Putamen (tissue), 1 donor: ENCODE measurements at regions not wholly inside any gene's neighbourhood (a gene's known extent, or its start where the extent isn't known, plus 50 kb on each side); places are given as distances from the start of the nearest gene placed in this dataset.
"Not testable (repeated sequence)": the region's sequence is repeated elsewhere in the genome, so short reads cannot be mapped to it uniquely, and the experiment has no call there.

ENCODE experiments used
- DNase-seq: peaks from one replicate; pipeline ENCODE4 v3.0.0-alpha.2; 2016; ENCODE audit warnings: low spot score

GRCh38 chr7:65145710-65146109, 139.2 kb upstream of the ERV3-1 start:
- not testable (repeated sequence) for DNase-seq

- DNase-seq: not testable (repeated sequence)
Observed at GRCh38 chr7:65145008-65145407, 138.5 kb upstream of the ERV3-1 start.

- DNase-seq: not testable (repeated sequence)
Observed at GRCh38 chr7:65144557-65144956, 138.1 kb upstream of the ERV3-1 start.

GRCh38 chr7:65144119-65144518, 137.6 kb upstream of the ERV3-1 start:
- DNase-seq: not testable (repeated sequence)

- DNase-seq: not testable (repeated sequence)
Observed at GRCh38 chr7:65141894-65142293, 135.4 kb upstream of the ERV3-1 start.

- not testable (repeated sequence) for DNase-seq
Observed at GRCh38 chr7:65141405-65141778, 134.9 kb upstream of the ERV3-1 start.

GRCh38 chr7:65140543-65141404, 134.3 kb upstream of the ERV3-1 start:
- not testable (repeated sequence) for DNase-seq

GRCh38 chr7:65136850-65137249, 130.4 kb upstream of the ERV3-1 start:
- DNase-seq: not testable (repeated sequence)

GRCh38 chr7:65133087-65133486, 126.6 kb upstream of the ERV3-1 start:
- not testable (repeated sequence) for DNase-seq

- not testable (repeated sequence) for DNase-seq
Observed at GRCh38 chr7:65132256-65132655, 125.8 kb upstream of the ERV3-1 start.

GRCh38 chr7:65127364-65127763, 120.9 kb upstream of the ERV3-1 start:
- DNase-seq: not testable (repeated sequence)

- DNase-seq: not testable (repeated sequence)
Observed at GRCh38 chr7:65124600-65124999, 118.1 kb upstream of the ERV3-1 start.

- DNase-seq: not testable (repeated sequence)
Observed at GRCh38 chr7:65105650-65106203, 99.2 kb upstream of the ERV3-1 start.

- DNase-seq: not testable (repeated sequence)
Observed at GRCh38 chr7:65100499-65100898, 94.0 kb upstream of the ERV3-1 start.

- not testable (repeated sequence) for DNase-seq
Observed at GRCh38 chr7:65081669-65082055, 75.2 kb upstream of the ERV3-1 start.

- DNase-seq: peak; percentile 94
Observed at GRCh38 chr7:65080799-65081668, 74.5 kb upstream of the ERV3-1 start.

- DNase-seq: not testable (repeated sequence)
Observed at GRCh38 chr7:65074959-65075358, 68.5 kb upstream of the ERV3-1 start.

- not testable (repeated sequence) for DNase-seq
Observed at GRCh38 chr7:65073160-65073559, 66.7 kb upstream of the ERV3-1 start.

- DNase-seq: not testable (repeated sequence)
Observed at GRCh38 chr7:65071854-65072431, 65.5 kb upstream of the ERV3-1 start.

- not testable (repeated sequence) for DNase-seq
Observed at GRCh38 chr7:65069476-65069875, 63.0 kb upstream of the ERV3-1 start.

GRCh38 chr7:65062566-65062965, 56.1 kb upstream of the ERV3-1 start:
- DNase-seq: not testable (repeated sequence)

- not testable (repeated sequence) for DNase-seq
Observed at GRCh38 chr7:65059247-65059646, 52.8 kb upstream of the ERV3-1 start.
